HFFc6 (cell line): ENCODE measurements at regions not wholly inside any gene's neighbourhood (a gene's known extent, or its start where the extent isn't known, plus 50 kb on each side); places are given as distances from the start of the nearest gene placed in this dataset.

Experiments used
- DNase-seq: peaks from one replicate; pipeline ENCODE4 v3.0.0-alpha.2; 2018
- H3K27ac Mint-ChIP-seq: 2 replicates; pipeline ENCODE4 v1.8.0; 2020; ENCODE audit warnings: mild to moderate bottlenecking, mixed read lengths
- H3K27me3 Mint-ChIP-seq: 2 replicates; pipeline ENCODE4 v1.8.0; 2021; ENCODE audit warnings: mild to moderate bottlenecking, moderate library complexity, mixed read lengths; ENCODE audit not compliant: insufficient read depth
- H3K36me3 Mint-ChIP-seq: 2 replicates; pipeline ENCODE4 v1.8.0; 2021; ENCODE audit warnings: low read depth, mixed read lengths
- H3K4me1 Mint-ChIP-seq: 2 replicates; pipeline ENCODE4 v1.8.0; 2020; ENCODE audit warnings: low read depth, mixed read lengths
- H3K4me3 Mint-ChIP-seq: 2 replicates; pipeline ENCODE4 v1.8.0; 2020; ENCODE audit warnings: mild to moderate bottlenecking, moderate library complexity, mixed read lengths
- H3K9me3 Mint-ChIP-seq: 2 replicates; pipeline ENCODE4 v1.8.0; 2020; ENCODE audit warnings: mild to moderate bottlenecking, mixed read lengths
- CTCF ChIP-seq: fragments of 200-600 bp; sonication (generic); IDR thresholded peaks from 2 replicates; pipeline ENCODE4 v1.5.0; 2021; ENCODE audit warnings: antibody characterized with exemption, mild to moderate bottlenecking

GRCh38 chr6:29884261-29884660, 56.6 kb downstream of the HLA-G start:
- Mint-ChIP-seq H3K4me3 (no peak overlapping the region), H3K36me3 (no peaks in the 10 kb centered on the region), H3K9me3 (0 out of 2 replicates have a peak, but pooled peaks cover 9% of the 10 kb centered on the region), H3K4me1 (peaks cover 8% of the 10 kb centered on the region), H3K27ac (no peak overlapping the region), H3K27me3 (peaks cover 3% of the 10 kb centered on the region; the same call in 1 of the 2 replicates)
- TF ChIP-seq CTCF: no peak
- DNase-seq: no peak

- peaks cover 8% of the 10 kb centered on the region for H3K4me1 Mint-ChIP-seq
- H3K27me3 Mint-ChIP-seq: peaks cover 9% of the 10 kb centered on the region
- peak overlapping the region; percentile 87 for H3K4me3 Mint-ChIP-seq
- TF ChIP-seq CTCF: no peak
- no peak for DNase-seq
- 0 out of 2 replicates have a peak, but pooled peaks cover 5% of the 10 kb centered on the region for H3K9me3 Mint-ChIP-seq
- no peaks in the 10 kb centered on the region for H3K36me3 Mint-ChIP-seq
- no peak overlapping the region; the same call in 1 of the 2 replicates for H3K27ac Mint-ChIP-seq
Measured at GRCh38 chr6:29886701-29887100, 55.6 kb upstream of the HLA-A start.

GRCh38 chr6:29887330-29887818, 55.0 kb upstream of the HLA-A start:
- Mint-ChIP-seq H3K4me3 (peak overlapping the region; percentile 87), H3K4me1 (peaks cover 8% of the 10 kb centered on the region), H3K9me3 (no peaks in the 10 kb centered on the region), H3K36me3 (no peaks in the 10 kb centered on the region), H3K27me3 (peaks cover 12% of the 10 kb centered on the region), H3K27ac (peak overlapping the region; percentile 86)
- no peak; the same call in 1 of the 2 replicates for TF ChIP-seq CTCF
- DNase-seq: peak; percentile 8

- no peaks in the 10 kb centered on the region for H3K36me3 Mint-ChIP-seq
- peaks cover 8% of the 10 kb centered on the region for H3K4me1 Mint-ChIP-seq
- peak; percentile 7 for DNase-seq
- peaks cover 9% of the 10 kb centered on the region for H3K27me3 Mint-ChIP-seq
- no peak for TF ChIP-seq CTCF
- no peaks in the 10 kb centered on the region for H3K9me3 Mint-ChIP-seq
- H3K4me3 Mint-ChIP-seq: peak overlapping the region; percentile 87
- H3K27ac Mint-ChIP-seq: peak overlapping the region; percentile 86
Measured at GRCh38 chr6:29887819-29888776, 54.2 kb upstream of the HLA-A start.
